GM18498 (cell line): ENCODE measurements at regions not wholly inside any gene's neighbourhood (a gene's known extent, or its start where the extent isn't known, plus 50 kb on each side); places are given as distances from the start of the nearest gene placed in this dataset.
A peak's percentile ranks its signal among the peaks of the same experiment; 100 is the strongest.

Source experiments
- ATAC-seq: cut with Tn5 transposase; IDR thresholded peaks from one replicate; pipeline ENCODE4 v1.9.1; 2021; ENCODE audit warnings: mild to moderate bottlenecking, moderate library complexity; ENCODE audit not compliant: unreplicated experiment

DNA sequence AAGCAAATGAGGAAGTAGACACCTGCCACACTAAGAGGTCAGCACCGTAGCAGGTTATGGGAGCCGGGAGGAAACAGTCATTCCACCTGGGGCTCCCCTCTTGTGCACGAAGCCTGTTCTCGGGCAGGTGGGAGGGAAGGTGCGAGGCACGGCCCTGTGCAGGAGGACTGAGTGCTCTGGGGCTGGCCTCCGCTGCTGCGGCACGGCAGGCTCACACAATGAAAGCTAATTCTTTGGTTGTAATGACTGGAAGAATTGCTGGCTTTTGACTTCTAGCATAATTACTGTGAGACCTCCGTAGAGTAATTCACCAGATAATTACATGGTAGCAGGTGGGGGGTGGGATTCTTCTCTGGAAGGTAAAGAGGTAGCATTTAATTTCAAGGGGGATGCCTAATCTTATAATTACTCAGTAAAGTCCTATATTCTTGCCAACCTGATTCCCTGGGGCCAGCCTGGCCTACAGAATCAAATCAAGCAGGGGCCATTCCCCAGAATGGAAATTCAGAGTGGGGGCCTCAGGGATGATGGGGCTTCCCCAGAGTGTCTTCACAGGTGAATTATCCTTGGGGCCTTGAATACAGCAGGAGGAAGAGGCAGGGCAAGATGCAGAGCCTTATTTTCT, 129.1 kb downstream of the TPRA1 start:
- ATAC-seq, result no peak

DNA sequence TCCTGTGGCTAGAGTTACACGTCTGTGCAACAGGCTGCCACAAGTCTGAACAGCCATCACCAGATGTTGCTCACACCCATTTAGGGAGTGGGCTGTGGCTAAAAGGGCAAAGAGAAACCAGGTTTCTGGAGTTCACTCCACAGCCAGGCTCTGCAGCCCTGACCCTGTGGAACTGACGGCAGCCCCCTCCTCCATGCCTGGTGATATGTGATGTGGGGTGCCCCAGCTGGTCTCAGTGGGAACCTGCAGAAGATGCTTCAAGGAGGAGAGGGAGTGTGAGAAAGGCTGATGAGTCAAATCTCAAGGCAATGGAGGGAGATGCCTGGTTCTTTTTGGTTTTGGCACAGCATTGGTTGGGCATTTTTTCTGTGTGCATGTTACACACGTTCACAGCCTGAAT, 130.6 kb downstream of the TPRA1 start:
- ATAC-seq, result no peak

- ATAC-seq, result no peak
Measured at GRCh38 chr3:127458696-127459604, 131.6 kb downstream of the TPRA1 start.

DNA sequence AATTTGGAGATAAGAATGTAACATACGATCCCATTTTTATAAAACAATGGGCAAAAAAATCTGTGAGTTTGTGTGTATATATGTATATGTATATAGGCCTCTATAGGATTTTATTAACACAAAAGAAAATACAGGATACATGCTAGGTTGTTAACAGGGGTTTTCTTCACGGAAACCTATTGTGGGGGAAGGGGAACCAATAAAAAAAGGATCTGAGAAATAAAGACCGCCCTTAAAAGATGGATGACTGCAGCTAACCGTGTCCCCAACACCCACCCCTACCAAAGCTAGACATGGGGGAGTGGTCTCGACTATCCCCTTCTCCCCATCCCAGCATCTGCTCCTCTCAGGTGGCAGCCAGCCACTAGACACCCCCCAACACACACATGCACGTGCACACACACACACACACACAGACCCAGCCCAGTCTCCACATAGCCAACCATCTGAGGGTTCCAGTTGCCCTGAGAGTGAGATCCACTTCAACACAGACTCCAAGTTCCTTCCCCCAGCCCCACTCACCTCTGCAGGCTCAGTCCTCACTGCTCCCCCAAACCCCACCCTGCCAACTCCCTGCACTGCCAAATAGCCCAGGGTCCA, 132.9 kb downstream of the TPRA1 start:
- no peak for ATAC-seq

GRCh38 chr3:127457094-127457475, 133.4 kb downstream of the TPRA1 start:
- ATAC-seq, result no peak

DNA sequence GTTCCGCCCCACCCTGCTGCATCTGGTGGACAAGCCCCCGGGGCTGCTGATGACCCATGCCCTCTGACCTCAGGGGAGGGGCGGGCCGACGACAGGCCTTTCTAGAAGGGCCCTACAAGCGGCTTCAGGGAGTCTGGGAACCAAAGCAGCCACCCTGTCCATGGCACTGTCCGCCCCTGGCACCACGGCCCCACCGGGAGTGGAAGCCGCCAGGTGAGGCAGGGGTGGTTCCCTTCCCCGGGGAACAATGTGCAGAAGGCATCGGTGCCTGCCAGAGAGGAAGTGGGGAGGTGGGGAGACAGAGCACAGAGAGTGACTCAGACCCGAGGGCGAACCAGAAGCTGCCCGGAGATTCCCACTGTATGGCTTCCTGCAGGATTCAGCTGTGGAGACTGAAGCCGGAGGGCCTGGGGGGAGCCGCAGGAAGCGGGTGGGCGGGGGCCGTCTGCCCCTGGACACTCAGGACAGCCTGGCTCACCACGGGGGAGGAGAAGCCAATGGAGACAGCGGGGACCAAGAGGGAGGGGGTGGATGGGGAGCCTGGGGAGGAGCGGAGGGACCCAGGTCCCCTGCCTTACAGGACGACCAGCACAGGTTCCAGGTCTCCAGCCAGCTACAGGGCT, 134.0 kb downstream of the TPRA1 start:
- ATAC-seq, result no peak

DNA sequence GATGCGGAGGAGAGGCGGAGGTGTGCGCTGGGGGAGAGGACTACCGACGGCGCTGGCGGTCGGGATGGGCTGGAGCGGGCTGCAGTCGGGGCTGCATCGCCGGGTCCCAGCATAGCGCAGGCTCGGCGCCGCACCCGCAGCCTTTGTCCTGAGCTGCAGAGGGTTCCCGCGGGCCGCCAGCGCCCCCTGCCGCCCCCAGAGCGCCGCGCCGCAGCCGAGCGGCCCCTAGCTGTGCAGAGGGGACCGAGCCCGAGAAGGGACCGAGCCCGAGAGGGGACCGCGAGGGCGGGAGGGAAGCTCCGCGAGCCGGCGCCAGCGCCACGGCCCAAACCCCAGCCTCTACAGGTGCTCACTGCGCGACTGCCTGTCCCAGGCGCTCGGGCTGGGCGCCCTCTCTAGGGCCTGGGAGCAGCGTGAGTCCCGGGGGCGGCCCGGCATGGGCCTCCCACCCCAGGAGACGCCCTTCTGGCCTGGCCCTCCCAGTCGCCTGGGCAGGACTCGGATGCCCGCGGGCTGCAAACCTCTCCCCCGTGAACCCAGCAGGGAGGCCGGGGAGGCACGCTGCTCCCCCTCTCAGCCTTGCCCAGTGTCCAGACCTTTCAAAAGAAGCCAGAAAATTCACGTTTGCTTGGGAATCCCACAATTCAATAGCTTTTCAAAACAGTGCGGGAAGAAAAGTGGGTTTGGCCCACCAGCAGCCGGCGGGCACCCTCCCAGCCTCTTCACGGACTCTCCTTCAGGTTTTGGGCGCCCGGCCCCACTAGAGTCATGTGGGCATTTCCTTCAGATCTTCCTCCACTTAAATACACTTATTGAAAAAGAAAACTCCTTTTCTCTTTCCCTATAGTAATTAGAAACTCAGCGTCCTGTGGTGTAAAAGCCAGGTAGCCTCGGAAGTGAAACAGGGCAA, 134.7 kb downstream of the TPRA1 start:
- peak; percentile 68 for ATAC-seq

GRCh38 chr3:127454968-127455367, 135.6 kb downstream of the TPRA1 start:
- ATAC-seq, result no peak

- no peak for ATAC-seq
Measured at GRCh38 chr3:127454051-127454450, 136.5 kb downstream of the TPRA1 start.

DNA sequence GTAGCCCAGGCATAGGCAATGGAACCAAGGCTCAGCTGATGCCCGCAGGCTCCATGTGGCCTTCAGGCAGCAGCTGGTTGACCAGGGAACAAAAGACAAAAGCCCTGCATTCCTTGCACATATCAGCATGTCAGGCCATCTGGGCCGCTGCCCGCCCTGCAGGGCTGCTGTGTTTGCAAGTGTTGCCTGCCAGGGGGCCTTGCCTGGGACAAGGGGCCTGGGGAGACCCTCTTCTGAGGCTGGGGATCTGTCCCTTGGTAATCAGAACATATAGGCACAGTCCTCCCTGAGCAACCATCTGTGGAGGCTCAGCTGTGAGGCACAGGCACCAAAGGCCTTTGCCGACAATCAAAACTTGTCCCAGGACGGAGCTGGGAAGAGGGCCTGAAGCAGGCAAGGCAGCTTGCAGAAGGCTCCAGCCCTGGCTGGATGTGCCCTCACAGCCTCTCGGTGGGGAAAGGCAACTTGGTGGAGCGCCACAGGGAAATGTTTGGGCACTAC, 138.2 kb downstream of the TPRA1 start:
- ATAC-seq, result no peak

DNA sequence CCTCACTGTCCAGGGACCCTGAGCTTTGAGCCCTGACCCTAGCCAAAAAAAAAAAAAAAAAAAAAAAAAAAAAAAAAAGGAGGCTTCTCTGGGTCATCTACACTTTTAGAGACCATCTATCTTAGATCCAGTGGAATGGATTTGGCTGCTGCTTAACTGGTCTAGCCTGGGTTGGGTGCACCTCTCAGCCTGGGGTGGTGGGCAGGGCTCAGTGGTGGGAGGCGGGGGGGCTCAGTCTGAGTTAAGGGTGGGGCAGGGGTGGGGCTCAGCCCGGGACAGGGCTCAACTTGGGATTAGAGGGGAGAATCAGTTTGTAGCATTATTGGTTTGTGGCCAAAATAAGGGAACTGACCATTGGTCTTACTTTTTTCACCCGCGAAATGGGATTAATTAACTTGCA, 139.2 kb downstream of the TPRA1 start:
- ATAC-seq, result no peak

DNA sequence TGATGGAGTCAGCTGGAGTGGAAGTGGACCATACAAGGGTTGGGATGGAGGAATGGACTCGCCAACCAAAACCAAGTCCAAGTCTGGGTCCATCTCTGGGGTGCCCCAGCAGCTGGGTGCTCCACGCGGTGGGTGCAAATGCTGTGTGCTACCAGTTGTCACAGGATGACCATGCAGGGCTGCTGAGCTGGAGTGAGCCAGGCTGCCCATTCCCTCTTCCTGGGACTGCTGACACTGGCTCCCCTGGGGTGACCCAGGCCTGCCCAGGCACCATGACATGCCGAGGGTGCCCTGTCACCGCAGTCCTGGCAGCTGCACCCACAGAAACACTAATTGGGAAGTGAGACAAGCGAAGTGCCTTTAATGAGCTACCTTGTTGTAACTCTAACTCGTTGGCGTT, 140.2 kb downstream of the TPRA1 start:
- no peak for ATAC-seq

DNA sequence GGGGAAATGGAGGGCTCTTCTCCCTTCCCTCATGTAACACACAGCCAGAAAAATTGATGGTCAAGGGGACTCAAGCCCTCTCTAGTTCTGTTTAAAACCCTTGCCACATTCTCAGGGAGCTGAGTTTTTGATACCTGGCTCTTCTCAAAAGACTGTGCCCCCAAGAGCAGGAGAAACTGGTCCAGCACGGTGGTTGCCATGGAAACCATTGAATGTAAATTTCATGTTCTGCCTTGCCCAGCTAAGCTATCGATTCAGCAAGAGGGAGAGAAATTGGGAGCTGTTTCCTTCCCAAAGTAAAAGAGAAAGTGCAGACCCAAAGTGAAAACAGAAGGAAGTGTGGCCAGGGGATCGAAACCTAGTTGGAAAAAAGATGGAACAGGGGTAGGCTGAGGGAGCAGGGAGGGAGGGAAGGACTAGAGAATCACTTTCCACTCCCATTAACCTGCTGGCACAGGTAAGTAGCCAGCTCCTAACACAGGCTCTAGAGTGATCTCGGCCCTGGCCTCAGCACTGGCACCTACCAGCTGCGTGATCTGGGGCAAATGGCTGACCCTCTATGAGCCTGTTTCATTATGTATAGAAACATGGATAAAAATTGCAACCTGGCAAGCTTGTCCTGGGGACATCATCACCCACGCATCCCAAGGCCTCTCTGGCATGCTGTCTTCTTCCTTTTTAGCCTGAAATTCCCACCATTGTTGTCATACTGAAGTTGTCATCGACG, 140.9 kb downstream of the TPRA1 start:
- no peak for ATAC-seq

DNA sequence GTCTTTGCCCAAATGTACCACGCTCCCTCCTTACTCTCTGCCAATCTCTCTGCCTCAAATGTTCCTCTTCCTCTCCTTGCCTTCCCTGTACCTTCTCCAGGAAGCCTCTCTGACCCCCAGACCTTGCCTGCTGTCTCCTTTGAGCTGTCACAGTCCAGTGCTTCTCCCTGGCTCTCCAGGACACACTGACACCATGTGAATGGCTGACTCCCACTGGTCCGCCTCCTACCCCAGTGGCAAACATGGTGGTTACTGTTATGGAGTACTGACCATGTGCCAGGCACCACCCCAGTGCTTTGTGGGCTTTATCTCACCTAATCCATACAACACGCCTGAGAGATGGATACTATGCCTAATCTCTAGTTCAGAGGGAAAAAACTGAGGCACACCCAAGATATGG, 141.9 kb downstream of the TPRA1 start:
- ATAC-seq, result no peak

DNA sequence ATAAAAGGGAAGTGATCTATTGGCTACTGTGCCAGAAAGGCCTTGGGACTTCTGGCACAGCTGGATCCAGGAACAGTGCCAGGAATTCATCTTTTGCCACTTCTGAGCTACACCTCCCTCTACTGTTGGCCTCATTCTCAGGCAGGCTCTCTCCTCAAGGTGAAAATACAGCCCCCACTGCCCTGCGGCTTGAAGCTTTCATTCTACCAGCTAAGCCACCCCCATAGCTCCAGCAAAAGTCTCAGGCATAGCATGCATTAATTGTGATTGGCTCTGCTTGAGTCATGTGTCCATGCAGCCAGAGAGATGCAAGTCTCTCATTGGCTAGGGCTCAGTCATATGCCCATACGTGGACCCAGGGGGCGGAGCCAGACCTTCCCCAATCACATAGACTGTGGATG, 142.4 kb downstream of the TPRA1 start:
- ATAC-seq, result no peak

- ATAC-seq, result no peak
Measured at GRCh38 chr3:127446756-127447155, 143.8 kb downstream of the TPRA1 start.

DNA sequence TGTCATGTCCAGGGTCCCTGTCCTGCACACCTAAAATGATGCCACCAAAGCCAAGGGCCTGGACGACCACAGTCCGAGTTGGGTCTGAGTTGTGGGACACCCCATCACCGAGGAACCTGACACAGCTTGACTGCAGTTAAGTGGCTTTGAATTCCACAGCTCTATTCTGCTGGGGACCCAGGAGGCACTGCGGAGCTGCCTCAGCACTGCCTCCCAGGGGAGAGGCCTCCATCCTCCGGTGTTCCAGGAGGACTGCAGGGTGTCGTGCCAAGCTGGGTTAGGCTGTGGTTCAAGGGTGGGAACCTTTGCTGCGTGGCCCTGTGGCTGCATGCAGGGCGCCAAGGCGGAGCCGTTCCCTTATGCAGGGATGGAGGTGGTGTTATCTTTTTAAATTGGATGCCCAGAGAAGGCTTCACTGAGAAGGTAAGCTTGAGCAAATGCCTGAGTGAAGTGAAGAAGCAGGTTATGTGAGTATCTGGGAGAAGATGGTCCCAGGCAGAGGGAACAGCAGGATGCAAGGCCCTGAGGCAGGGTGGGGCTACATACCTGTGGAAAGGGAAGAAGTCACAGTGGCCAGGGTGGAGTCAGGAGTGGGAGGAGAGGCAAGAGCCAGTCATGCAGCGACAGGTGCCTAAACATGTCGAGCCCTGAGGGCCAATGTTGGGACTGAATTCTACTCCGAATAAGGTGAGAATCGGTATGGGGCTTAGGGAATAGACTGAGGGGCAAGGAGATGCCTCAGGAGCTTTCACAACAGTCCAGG, 144.8 kb downstream of the TPRA1 start:
- no peak for ATAC-seq

DNA sequence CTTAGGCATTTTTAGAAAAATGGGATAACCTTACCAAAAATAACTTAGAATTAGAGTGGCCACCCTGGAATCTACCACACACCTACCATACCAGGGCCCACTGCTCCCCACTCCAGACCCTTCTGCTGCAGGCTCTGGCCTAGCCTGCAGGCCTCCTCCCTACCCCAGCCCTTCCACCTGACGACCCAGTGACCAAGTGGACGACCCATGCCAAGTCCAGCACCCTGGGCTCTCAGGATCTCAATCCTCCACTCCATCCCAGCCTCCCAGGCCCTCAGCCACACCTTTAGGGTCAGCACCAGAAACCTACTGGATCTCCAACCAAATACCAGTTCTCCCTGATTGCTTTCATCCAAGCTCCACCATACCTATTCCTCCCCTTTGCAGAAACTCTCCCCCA, 145.8 kb downstream of the TPRA1 start:
- no peak for ATAC-seq
